Endometrium (tissue), 2 donors: ENCODE measurements at regions not wholly inside any gene's neighbourhood (a gene's known extent, or its start where the extent isn't known, plus 50 kb on each side); places are given as distances from the start of the nearest gene placed in this dataset.
"Not testable (repeated sequence)": the region's sequence is repeated elsewhere in the genome, so short reads cannot be mapped to it uniquely, and the experiment has no call there.

Source experiments
- FAIRE-seq: peaks from 2 replicates; lab custom pipeline; 2012; peaks lifted over from hg19 to GRCh38; lab: Jason Lieb, UNC
- donor health status: control.
- donor health status: control.

GRCh38 chr5:109575506-109575905 is 114.2 kb upstream of the MAN2A1 start:
- no peak for FAIRE-seq

- FAIRE-seq, result no peak
Measured at GRCh38 chr5:109574985-109575384, 114.7 kb upstream of the MAN2A1 start.

- no peak for FAIRE-seq
Measured at GRCh38 chr5:109573766-109574165, 116.0 kb upstream of the MAN2A1 start.

- FAIRE-seq, result no peak
Measured at GRCh38 chr5:109573256-109573655, 116.5 kb upstream of the MAN2A1 start.

GRCh38 chr5:109571785-109572184 is 117.9 kb upstream of the MAN2A1 start:
- FAIRE-seq, result no peak

GRCh38 chr5:109570362-109570874 is 119.3 kb upstream of the MAN2A1 start:
- no peak for FAIRE-seq

GRCh38 chr5:109567374-109568044 is 122.2 kb upstream of the MAN2A1 start:
- no peak for FAIRE-seq

GRCh38 chr5:109566361-109566760 is 123.4 kb upstream of the MAN2A1 start:
- FAIRE-seq, result no peak

GRCh38 chr5:109563739-109564138 is 126.0 kb upstream of the MAN2A1 start:
- FAIRE-seq, result no peak

GRCh38 chr5:109563189-109563588 is 126.5 kb upstream of the MAN2A1 start:
- FAIRE-seq, result no peak

GRCh38 chr5:109562441-109562840 is 127.3 kb upstream of the MAN2A1 start:
- no peak for FAIRE-seq

GRCh38 chr5:109561447-109561846 is 128.3 kb upstream of the MAN2A1 start:
- no peak for FAIRE-seq

GRCh38 chr5:109560554-109560953 is 129.2 kb upstream of the MAN2A1 start:
- no peak for FAIRE-seq

- no peak for FAIRE-seq
Measured at GRCh38 chr5:109558952-109559351, 130.8 kb upstream of the MAN2A1 start.

- FAIRE-seq, result no peak
Measured at GRCh38 chr5:109558364-109558763, 131.4 kb upstream of the MAN2A1 start.

- FAIRE-seq, result no peak
Measured at GRCh38 chr5:109553846-109554245, 135.9 kb upstream of the MAN2A1 start.

- not testable (repeated sequence) for FAIRE-seq
Measured at GRCh38 chr5:109551234-109551633, 138.5 kb upstream of the MAN2A1 start.

- no peak for FAIRE-seq
Measured at GRCh38 chr5:109550077-109550476, 139.7 kb upstream of the MAN2A1 start.

GRCh38 chr5:109546461-109546860 is 136.7 kb upstream of the PJA2 start:
- FAIRE-seq, result no peak

- not testable (repeated sequence) for FAIRE-seq
Measured at GRCh38 chr5:109544873-109545272, 135.1 kb upstream of the PJA2 start.

- not testable (repeated sequence) for FAIRE-seq
Measured at GRCh38 chr5:109538692-109539091, 128.9 kb upstream of the PJA2 start.

GRCh38 chr5:109535090-109535489 is 125.3 kb upstream of the PJA2 start:
- FAIRE-seq, result not testable (repeated sequence)

GRCh38 chr5:109533751-109534272 is 124.0 kb upstream of the PJA2 start:
- peak; percentile 77 for FAIRE-seq

- no peak for FAIRE-seq
Measured at GRCh38 chr5:109532773-109533364, 123.1 kb upstream of the PJA2 start.
